ENCODE measurements at regions not wholly inside any gene's neighbourhood (a gene's known extent, or its start where the extent isn't known, plus 50 kb on each side); places are given as distances from the start of the nearest gene placed in this dataset.

- TF ChIP-seq CTCF (conservative IDR thresholded peaks at IDR 0.05) = no peak
- H3K27ac ChIP-seq = no peak overlapping the region
Measured at GRCh38 chr15:61499376-61499775, 270.3 kb upstream of the RORA start.

- no peak overlapping the region for H3K27ac ChIP-seq
- no peak for TF ChIP-seq CTCF (conservative IDR thresholded peaks at IDR 0.05)
Measured at GRCh38 chr15:61489571-61489970, 260.5 kb upstream of the RORA start.

GRCh38 chr15:61483599-61483998 is 254.5 kb upstream of the RORA start:
- no peak for TF ChIP-seq CTCF (conservative IDR thresholded peaks at IDR 0.05)
- no peak overlapping the region for H3K27ac ChIP-seq

- TF ChIP-seq CTCF (conservative IDR thresholded peaks at IDR 0.05) = no peak
- H3K27ac ChIP-seq = no peak overlapping the region
Measured at GRCh38 chr15:61481886-61482285, 252.8 kb upstream of the RORA start.

GRCh38 chr15:61480863-61481262 is 251.8 kb upstream of the RORA start:
- no peak overlapping the region for H3K27ac ChIP-seq
- no peak for TF ChIP-seq CTCF (conservative IDR thresholded peaks at IDR 0.05)

- H3K27ac ChIP-seq = no peak overlapping the region
- no peak for TF ChIP-seq CTCF (conservative IDR thresholded peaks at IDR 0.05)
Measured at GRCh38 chr15:61480295-61480694, 251.2 kb upstream of the RORA start.

- H3K27ac ChIP-seq = no peak overlapping the region
- TF ChIP-seq CTCF (conservative IDR thresholded peaks at IDR 0.05) = no peak
Measured at GRCh38 chr15:61479613-61480012, 250.5 kb upstream of the RORA start.

- no peak for TF ChIP-seq CTCF (conservative IDR thresholded peaks at IDR 0.05)
- no peak overlapping the region for H3K27ac ChIP-seq
Measured at GRCh38 chr15:61476741-61477140, 247.6 kb upstream of the RORA start.
